Adrenal gland (tissue), 9 donors: ENCODE measurements at regions not wholly inside any gene's neighbourhood (a gene's known extent, or its start where the extent isn't known, plus 50 kb on each side); places are given as distances from the start of the nearest gene placed in this dataset.
"Not testable (repeated sequence)": the region's sequence is repeated elsewhere in the genome, so short reads cannot be mapped to it uniquely, and the experiment has no call there.

ENCODE experiments used
- DNase-seq, 7 donors: peaks; one replicate each; pipeline ENCODE4 v3.0.0-alpha.2; 2019 to 2020
- H3K27ac ChIP-seq, 5 donors: fragments of 200-600 bp; sonication (generic) in 4 of 5; 1 replicate in 3 of 5; 2 replicates in 2 of 5; pipeline versions ENCODE4 v1.5.1 to v1.8.0; 2016 to 2020; ENCODE audit warnings: mild to moderate bottlenecking in 1 of 5
- H3K27me3 ChIP-seq: fragments of 200-600 bp; 2 replicates; pipeline ENCODE4 v1.8.0; 2021
- H3K36me3 ChIP-seq, 2 donors: fragments of 200-600 bp; replicated peaks in 1 of 2; 1 replicate in 1 of 2; 2 replicates in 1 of 2; pipeline versions ENCODE4 v1.5.1 to v1.8.0; 2018 to 2022
- H3K4me1 ChIP-seq, 2 donors: fragments of 200-600 bp; replicated peaks in 1 of 2; 1 replicate in 1 of 2; 2 replicates in 1 of 2; pipeline versions ENCODE4 v1.5.1 to v1.8.0; 2018 to 2021
- H3K4me3 ChIP-seq, 4 donors: fragments of 200-600 bp; sonication (generic) in 3 of 4; one replicate each; pipeline ENCODE4 v1.5.1; 2016 to 2018
- H3K9me3 ChIP-seq, 3 donors: fragments of 200-600 bp; sonication (generic) in 1 of 3; replicated peaks in 1 of 3; 1 replicate in 2 of 3; 2 replicates in 1 of 3; pipeline versions ENCODE4 v1.5.1 to v1.8.0; 2016 to 2021
- CTCF ChIP-seq, 6 experiments: fragments of 450-650 bp in 4 of 6; fragments of 200-600 bp in 2 of 6; sonication (generic) in 1 of 6; IDR thresholded peaks; 1 replicate in 5 of 6; 2 replicates in 1 of 6; pipeline versions ENCODE4 v1.5.1 to v1.8.0; 2016 to 2021; ENCODE audit warnings: antibody characterized with exemption in 6 of 6, mild to moderate bottlenecking in 2 of 6, moderate library complexity in 1 of 6
- POLR2A ChIP-seq, 2 donors: fragments of 450-650 bp; IDR thresholded peaks; one replicate each; pipeline ENCODE4 v1.6.1; 2017; ENCODE audit warnings: antibody characterized with exemption in 2 of 2, mild to moderate bottlenecking in 2 of 2, moderate library complexity in 1 of 2
- WGBS, 4 donors: extraction: QIAGEN DNeasy Blood & Tissue Kit in 2 of 4; methylation state at CpG; one replicate each; pipeline versions ENCODE4 v1.1.5 to v1.1.7; 2013 to 2017; 5-methylcytosine and 5-hydroxymethylcytosine counted together
- intact Hi-C, 2 donors: fragments of 100-400 bp; cut with DNase I; formaldehyde crosslinking; loops; one replicate each; pipeline versions ENCODE4 v1.14.1 to v1.15.0; 2022 to 2023
- donor health status: healthy with polysubstance abuse.
- donor health status: Bipolar disorder and iron deficiency.
- donor health status: DM: yes; HTN: yes; CAD: no.
- donor health status: DM: no; HTN: no; CAD: no.
- donor health status: DM: no; HTN: no; CAD: no.

DNA sequence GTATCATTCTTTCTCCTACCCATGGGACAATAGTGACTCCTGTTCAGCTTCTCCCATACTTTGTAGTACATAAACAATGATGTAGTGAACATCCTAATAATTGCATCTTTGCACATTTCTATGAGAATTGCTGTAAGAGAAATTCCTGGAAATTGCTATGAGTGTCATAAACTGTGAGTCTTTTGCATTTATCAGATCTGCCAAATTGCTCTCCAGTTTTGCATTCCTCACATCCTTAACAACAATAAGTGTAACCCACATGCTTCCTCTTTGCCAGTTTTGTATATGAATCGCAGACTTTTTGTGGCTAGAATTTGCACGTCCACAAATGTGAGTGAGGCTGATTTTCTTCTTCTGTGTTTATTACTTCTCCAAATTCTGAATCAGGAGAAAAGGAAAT is 124.0 kb upstream of the TBX5 start:
- 58 to 68% (median 62%) methylated on average over 2 of the region's 2 CpGs for WGBS, 4 donors
- Histone ChIP-seq H3K4me3 (no peak overlapping the region), H3K27me3 (peaks cover 7% of the 10 kb centered on the region), H3K4me1 (no peaks in the 10 kb centered on the region), H3K9me3 (no peaks in the 10 kb centered on the region), H3K36me3 (no peaks in the 10 kb centered on the region), H3K27ac (no peak overlapping the region)
- intact Hi-C loops, result no loop called here
- no peak for TF ChIP-seq CTCF (IDR thresholded peaks at IDR 0.05)
- TF ChIP-seq POLR2A (IDR thresholded peaks at IDR 0.05), result no peak
- no peak for DNase-seq

DNA sequence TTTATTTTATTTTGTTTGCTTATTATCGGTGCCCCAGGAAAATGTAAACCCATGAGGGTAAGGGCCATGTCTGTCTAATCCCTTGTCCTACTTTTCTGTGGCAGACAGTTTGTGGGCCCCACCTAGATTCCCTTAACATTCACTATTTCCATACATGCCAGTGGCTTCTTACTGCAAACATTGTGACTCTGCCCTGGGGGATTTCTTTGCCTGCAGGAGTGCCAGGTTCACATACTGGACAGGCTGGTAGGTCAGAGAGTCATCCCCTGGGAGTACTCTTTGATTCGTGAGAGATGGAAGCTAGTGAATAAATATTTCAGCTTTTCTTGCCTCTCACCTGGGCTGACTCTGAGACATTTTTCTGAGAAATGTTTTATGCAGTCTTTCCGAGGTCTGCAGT is 122.8 kb upstream of the TBX5 start:
- Histone ChIP-seq H3K4me1 (no peaks in the 10 kb centered on the region), H3K36me3 (no peaks in the 10 kb centered on the region), H3K4me3 (no peak overlapping the region), H3K27me3 (peaks cover 7% of the 10 kb centered on the region), H3K27ac (no peak overlapping the region), H3K9me3 (no peaks in the 10 kb centered on the region)
- TF ChIP-seq CTCF (IDR thresholded peaks at IDR 0.05), result no peak
- TF ChIP-seq POLR2A (IDR thresholded peaks at IDR 0.05), result no peak
- no peak for DNase-seq
- intact Hi-C loops, result no loop called here
- 48 to 63% (median 51%) methylated on average over 3 of the region's 3 CpGs for WGBS, 4 donors

DNA sequence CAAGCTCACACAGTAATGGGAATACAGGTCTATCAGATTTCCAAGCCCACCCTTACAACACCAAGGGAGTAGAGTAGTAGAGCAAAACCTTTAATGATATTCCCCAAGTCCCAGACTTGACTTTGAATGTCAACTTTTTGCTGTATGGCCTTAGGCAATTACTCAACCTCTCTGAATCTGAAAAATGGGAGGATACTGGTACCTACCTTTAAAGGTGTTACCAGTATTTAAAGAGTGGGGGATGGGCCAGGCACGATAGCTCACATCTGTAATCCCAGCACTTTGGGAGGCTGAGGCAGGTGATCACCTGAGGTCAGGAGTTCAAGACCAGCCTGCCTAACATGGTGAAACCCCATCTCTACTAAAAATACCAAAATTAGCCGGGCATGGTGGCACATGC is 115.2 kb upstream of the TBX5 start:
- intact Hi-C loops, DNase-seq, H3K36me3 ChIP-seq, H3K9me3 ChIP-seq, H3K4me3 ChIP-seq, H3K4me1 ChIP-seq, H3K27ac ChIP-seq: not testable (repeated sequence)
- 69 to 90% (median 74%) methylated on average over 2 of the region's 2 CpGs for WGBS, 4 donors
- H3K27me3 ChIP-seq, result peaks cover 13% of the 10 kb centered on the region

DNA sequence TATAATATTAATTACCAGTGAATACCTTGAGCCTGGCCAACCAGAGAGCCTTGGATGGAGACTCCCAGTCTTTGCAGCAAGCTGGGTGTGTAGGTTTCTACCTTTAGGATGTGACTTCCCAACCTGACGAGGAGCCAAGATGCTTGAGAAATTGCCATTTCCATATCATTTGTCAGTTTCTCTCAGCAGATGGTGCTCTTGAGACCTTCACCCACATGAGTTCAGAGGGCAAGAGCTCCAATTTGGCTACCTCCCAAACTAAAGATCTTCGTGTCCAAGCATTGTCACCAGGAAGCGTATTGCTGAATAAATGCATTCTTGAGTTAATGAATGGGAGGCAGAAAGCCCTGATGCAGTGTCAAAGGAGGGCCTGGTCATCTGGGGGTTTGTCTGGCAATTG is 106.4 kb upstream of the TBX5 start:
- TF ChIP-seq POLR2A (IDR thresholded peaks at IDR 0.05) (no peak), CTCF (IDR thresholded peaks at IDR 0.05) (no peak)
- Histone ChIP-seq H3K4me3 (no peak overlapping the region), H3K27me3 (peaks cover 6% of the 10 kb centered on the region), H3K9me3 (no peaks in the 10 kb centered on the region), H3K4me1 (no peaks in the 10 kb centered on the region), H3K27ac (no peak overlapping the region), H3K36me3 (no peaks in the 10 kb centered on the region)
- DNase-seq, result no peak
- WGBS, 4 donors, result 37 to 61% (median 50%) methylated on average over 3 of the region's 3 CpGs
- intact Hi-C loops, result no loop called here

DNA sequence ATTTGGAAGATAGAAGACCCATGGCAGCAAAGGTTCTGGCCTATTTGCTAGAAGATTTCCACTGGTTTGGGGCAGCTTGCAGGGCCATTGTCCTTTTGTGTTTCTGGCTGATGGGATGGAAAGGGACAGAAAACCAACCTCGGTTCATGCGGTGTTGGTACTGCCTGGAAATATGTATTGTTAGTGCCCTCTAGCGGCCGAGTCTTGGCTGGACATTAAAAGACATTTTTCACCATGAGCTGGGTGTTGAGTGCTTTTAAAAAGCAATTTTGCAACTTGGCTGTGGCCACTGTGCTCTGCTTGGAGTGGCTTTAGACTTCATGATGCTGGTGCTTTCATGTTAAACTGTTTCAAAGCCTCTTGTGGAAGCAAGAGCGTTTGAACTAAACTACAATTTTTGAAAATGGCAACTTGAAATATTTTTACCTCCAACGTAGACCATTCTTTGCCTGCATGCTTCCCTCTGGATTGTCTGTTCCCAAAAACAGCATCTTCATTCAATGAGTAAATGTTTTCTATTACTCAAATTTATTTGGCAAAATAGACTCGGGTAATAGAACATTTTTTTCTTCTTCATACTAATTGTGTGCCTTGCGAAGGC is 102.7 kb upstream of the TBX5 start:
- Histone ChIP-seq H3K27me3 (peaks cover 6% of the 10 kb centered on the region), H3K4me1 (no peaks in the 10 kb centered on the region), H3K27ac (no peak overlapping the region), H3K9me3 (no peaks in the 10 kb centered on the region), H3K4me3 (no peak overlapping the region), H3K36me3 (no peaks in the 10 kb centered on the region)
- peak; percentile 58 to 91 (median 75) for DNase-seq
- 31 to 33% (median 32%) methylated on average over 8 of the region's 8 CpGs for WGBS, 4 donors
- TF ChIP-seq POLR2A (IDR thresholded peaks at IDR 0.05) (no peak), CTCF (IDR thresholded peaks at IDR 0.05) (peak; percentile 63 to 82 (median 72))
- intact Hi-C loops, result loop anchor here (5.0 to 10.0 kb wide), 3 partner anchors 341 to 526 kb away; no protein-coding TSS in a partner anchor
